ENCODE measurements at regions not wholly inside any gene's neighbourhood (a gene's known extent, or its start where the extent isn't known, plus 50 kb on each side); places are given as distances from the start of the nearest gene placed in this dataset.

DNA sequence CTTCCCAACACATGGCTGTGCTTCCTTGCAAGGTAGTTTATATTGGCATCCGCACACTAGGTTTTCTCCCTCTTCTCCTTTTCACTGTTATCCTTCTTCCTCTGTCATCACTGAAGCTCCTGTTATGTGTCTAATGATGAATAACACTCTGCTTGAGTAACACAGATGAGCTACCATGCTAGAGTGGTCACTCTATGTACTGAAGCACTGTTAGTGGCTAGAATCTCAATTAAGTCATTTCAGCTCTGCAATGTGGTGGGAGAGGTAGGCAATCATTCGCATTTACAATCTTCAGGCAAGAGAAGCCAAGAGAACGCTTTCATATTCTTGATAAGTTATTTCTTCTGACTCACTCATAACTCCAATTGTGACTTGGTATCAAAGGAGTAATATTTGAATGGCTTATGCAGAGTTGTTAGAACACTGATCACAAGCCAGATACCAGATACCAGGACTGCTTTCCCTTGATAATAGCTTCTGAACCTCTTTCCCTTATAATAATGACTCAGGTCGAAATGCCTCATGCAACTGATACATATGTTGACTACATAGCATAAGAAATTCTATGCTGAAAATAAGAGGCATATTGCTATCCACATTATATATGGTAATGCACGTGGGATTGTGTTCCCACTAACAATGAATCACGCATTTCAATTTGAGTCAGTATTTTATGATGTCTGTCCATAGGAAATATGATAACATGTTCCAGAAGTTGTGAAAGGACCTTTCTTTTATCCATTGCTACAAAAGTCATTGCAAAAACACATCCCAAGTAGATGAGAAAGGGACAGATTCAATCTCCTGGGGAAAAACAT lies 158.0 kb upstream of the HS3ST3A1 start:
- ChIA-PET CTCF (ENCODE audit: partially characterized antibody) (no interaction called here), POLR2A (ENCODE audit: partially characterized antibody) (no interaction called here)
- no peak for DNase-seq (ENCODE audit: low read depth in 1 of 2, low spot score in 2 of 2)
- FAIRE-seq: no peak
- H4K20me1 ChIP-seq (replicated peaks in 1 of 2; ENCODE audit: control insufficient read depth in 1 of 2, insufficient read depth in 2 of 2, low read length in 2 of 2): no peaks in the 10 kb centered on the region
- no peaks in the 10 kb centered on the region for H3K4me1 ChIP-seq (replicated peaks in 1 of 4; ENCODE audit: control insufficient read depth in 3 of 4, insufficient read depth in 4 of 4, low read length in 3 of 4)
- H3K23me2 ChIP-seq (ENCODE audit: low read depth, low read length): no peaks in the 10 kb centered on the region
- H2BK15ac ChIP-seq (ENCODE audit: low read length): no peak overlapping the region
- H3K27me3 ChIP-seq (replicated peaks in 1 of 4; ENCODE audit: control insufficient read depth in 3 of 4, extremely low read depth in 1 of 4, insufficient read depth in 3 of 4, low read length in 3 of 4): no peaks in the 10 kb centered on the region
- no peaks in the 10 kb centered on the region for H3K36me3 ChIP-seq (ENCODE audit: control insufficient read depth in 2 of 4, insufficient read depth in 4 of 4, low read length in 3 of 4)
- H3K4me2 ChIP-seq (ENCODE audit: insufficient read depth in 1 of 2, low read depth in 2 of 2, low read length in 2 of 2): no peak overlapping the region
- no peak overlapping the region for H2BK120ac ChIP-seq (replicated peaks; ENCODE audit: low read depth, low read length)
- no peak overlapping the region for H3K56ac ChIP-seq (replicated peaks; ENCODE audit: insufficient read length, low read depth, low read length)
- H2AK5ac ChIP-seq (ENCODE audit: low read depth, low read length): no peak overlapping the region
- H4K8ac ChIP-seq (ENCODE audit: extremely low read depth, insufficient read depth, low read length): no peak overlapping the region
- H4K91ac ChIP-seq (replicated peaks; ENCODE audit: insufficient read length, low read length): no peak overlapping the region
- no peak overlapping the region for H3K18ac ChIP-seq (ENCODE audit: extremely low read depth, low read length)
- no peak overlapping the region for H3K23ac ChIP-seq (ENCODE audit: insufficient read length)
- H2BK20ac ChIP-seq (ENCODE audit: low read length): no peak overlapping the region
- no peaks in the 10 kb centered on the region for H3K79me1 ChIP-seq (ENCODE audit: low read depth, low read length)
- TF ChIP-seq CBX5 (IDR thresholded peaks at IDR 0.05; ENCODE audit: low read depth, low read length): no peak
- TF ChIP-seq ZNF274 (IDR thresholded peaks at IDR 0.05; ENCODE audit: borderline replicate concordance, extremely low read depth, low read length): no peak
- TF ChIP-seq NANOG (IDR thresholded peaks at IDR 0.05; ENCODE audit: insufficient read depth, low read depth, low read length, poor library complexity, severe bottlenecking): no peak
- no peak for TF ChIP-seq PHF8 (conservative IDR thresholded peaks at IDR 0.05; ENCODE audit: low read depth, low read length)
- no peak for TF ChIP-seq TAF7 (optimal IDR thresholded peaks at IDR 0.05; ENCODE audit: borderline replicate concordance, low read depth, low read length)
- TF ChIP-seq TCF12 (IDR thresholded peaks at IDR 0.05; ENCODE audit: low read depth, low read length): no peak
- TF ChIP-seq, protein P1, sequence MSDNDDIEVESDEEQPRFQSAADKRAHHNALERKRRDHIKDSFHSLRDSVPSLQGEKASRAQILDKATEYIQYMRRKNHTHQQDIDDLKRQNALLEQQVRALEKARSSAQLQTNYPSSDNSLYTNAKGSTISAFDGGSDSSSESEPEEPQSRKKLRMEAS (IDR thresholded peaks at IDR 0.05): no peak
- no peak for TF ChIP-seq GTF2F1 (IDR thresholded peaks at IDR 0.05; ENCODE audit: borderline replicate concordance, low read depth, low read length)
- no peak for TF ChIP-seq HDAC2 (IDR thresholded peaks at IDR 0.05; ENCODE audit: borderline replicate concordance in 1 of 2, low read depth in 2 of 2, low read length in 2 of 2)
- no peak for TF ChIP-seq CHD2 (IDR thresholded peaks at IDR 0.05; ENCODE audit: low read length)
- TF ChIP-seq EGR1 (IDR thresholded peaks at IDR 0.05; ENCODE audit: borderline replicate concordance, low read depth, low read length): no peak
- no peak for TF ChIP-seq SUZ12 (IDR thresholded peaks at IDR 0.05; ENCODE audit: low read length)
- TF ChIP-seq SIRT6 (IDR thresholded peaks at IDR 0.05; ENCODE audit: low read length): no peak
- no peak for TF ChIP-seq BACH1 (IDR thresholded peaks at IDR 0.05; ENCODE audit: low read length)
- no peak overlapping the region for H2BK5ac ChIP-seq (ENCODE audit: low read depth, low read length)
- H3K27ac ChIP-seq (ENCODE audit: low read depth, low read length): no peak overlapping the region
- WGBS, 2 experiments (ENCODE audit: extremely low coverage in 1 of 2, insufficient coverage in 1 of 2, insufficient read length in 1 of 2, insufficient replicate concordance in 2 of 2, low coverage in 1 of 2, low lambda C conversion rate in 2 of 2, missing lambda C conversion rate in 1 of 2): 88% methylated on average over 6 of the region's 6 CpGs; no CpG with 5 or more reads in 1 of the 2 experiments
- no peak overlapping the region for H3K9ac ChIP-seq (replicated peaks in 1 of 4; ENCODE audit: extremely low read depth in 1 of 4, low read depth in 3 of 4, low read length in 3 of 4)
- H3K79me2 ChIP-seq (ENCODE audit: control insufficient read depth in 1 of 2, insufficient read depth in 2 of 2, low read length in 2 of 2): no peaks in the 10 kb centered on the region
- no peak overlapping the region for H3K4me3 ChIP-seq (ENCODE audit: extremely low read depth in 1 of 4, insufficient read depth in 2 of 4, low read depth in 3 of 4, low read length in 4 of 4)
- H2AFZ ChIP-seq (ENCODE audit: low read length): no peak overlapping the region; the same call in 1 of the 2 replicates
- H3K14ac ChIP-seq (ENCODE audit: insufficient read length): no peak overlapping the region
- H3K9me3 ChIP-seq (ENCODE audit: insufficient read depth in 2 of 2, low read depth in 1 of 2, low read length in 1 of 2): no peaks in the 10 kb centered on the region
- H2BK12ac ChIP-seq (ENCODE audit: low read depth, low read length): no peak overlapping the region
- H4K5ac ChIP-seq (ENCODE audit: insufficient read length, low read depth, low read length): no peak overlapping the region
- H3K4ac ChIP-seq (replicated peaks; ENCODE audit: insufficient read length, low read depth, low read length): no peak overlapping the region

Data from H1 (cell line).